ENCODE measurements at regions not wholly inside any gene's neighbourhood (a gene's known extent, or its start where the extent isn't known, plus 50 kb on each side); places are given as distances from the start of the nearest gene placed in this dataset.

DNA sequence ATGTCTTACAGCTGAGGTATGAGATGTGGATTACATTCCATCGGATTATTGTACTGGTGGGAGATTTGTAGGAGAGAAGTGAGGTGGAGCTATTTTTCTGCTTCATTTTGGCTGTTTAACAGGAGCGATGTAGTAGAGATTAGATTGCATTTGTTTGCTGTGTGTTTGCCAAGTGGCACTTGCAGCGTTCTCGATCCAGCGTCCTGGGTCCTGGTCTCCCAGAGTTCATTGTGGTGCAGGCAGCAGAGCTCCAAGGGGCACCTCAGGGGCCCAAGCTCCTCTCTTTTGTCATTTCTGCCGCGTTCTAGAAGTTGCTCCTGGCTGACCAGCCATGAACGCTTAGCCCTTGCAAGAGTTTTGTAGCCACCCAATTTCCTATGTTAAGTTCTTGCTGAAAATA, 210.1 kb upstream of the APCDD1 start:
- TF ChIP-seq EZH2phosphoT487 (IDR thresholded peaks at IDR 0.05; ENCODE audit: low read length) = no peak
- TF ChIP-seq, protein P1, sequence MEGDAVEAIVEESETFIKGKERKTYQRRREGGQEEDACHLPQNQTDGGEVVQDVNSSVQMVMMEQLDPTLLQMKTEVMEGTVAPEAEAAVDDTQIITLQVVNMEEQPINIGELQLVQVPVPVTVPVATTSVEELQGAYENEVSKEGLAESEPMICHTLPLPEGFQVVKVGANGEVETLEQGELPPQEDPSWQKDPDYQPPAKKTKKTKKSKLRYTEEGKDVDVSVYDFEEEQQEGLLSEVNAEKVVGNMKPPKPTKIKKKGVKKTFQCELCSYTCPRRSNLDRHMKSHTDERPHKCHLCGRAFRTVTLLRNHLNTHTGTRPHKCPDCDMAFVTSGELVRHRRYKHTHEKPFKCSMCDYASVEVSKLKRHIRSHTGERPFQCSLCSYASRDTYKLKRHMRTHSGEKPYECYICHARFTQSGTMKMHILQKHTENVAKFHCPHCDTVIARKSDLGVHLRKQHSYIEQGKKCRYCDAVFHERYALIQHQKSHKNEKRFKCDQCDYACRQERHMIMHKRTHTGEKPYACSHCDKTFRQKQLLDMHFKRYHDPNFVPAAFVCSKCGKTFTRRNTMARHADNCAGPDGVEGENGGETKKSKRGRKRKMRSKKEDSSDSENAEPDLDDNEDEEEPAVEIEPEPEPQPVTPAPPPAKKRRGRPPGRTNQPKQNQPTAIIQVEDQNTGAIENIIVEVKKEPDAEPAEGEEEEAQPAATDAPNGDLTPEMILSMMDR (IDR thresholded peaks at IDR 0.05; ENCODE audit: low read length) = no peak
- no peak for TF ChIP-seq EZH2 (optimal IDR thresholded peaks at IDR 0.05; ENCODE audit: low read depth, low read length)
- Histone ChIP-seq H3K36me3 (replicated peaks; ENCODE audit: insufficient read depth, low read length) (no peaks in the 10 kb centered on the region), H3K4me1 (ENCODE audit: low read length) (no peaks in the 10 kb centered on the region), H3K79me2 (ENCODE audit: low read length) (no peaks in the 10 kb centered on the region), H2AFZ (ENCODE audit: low read length) (no peak overlapping the region), H3F3A (ENCODE audit: insufficient read depth, low read length) (no peaks in the 10 kb centered on the region), H3K27ac (ENCODE audit: low read length) (no peak overlapping the region), H4K20me1 (ENCODE audit: insufficient read depth, low read length) (no peaks in the 10 kb centered on the region), H3K9ac (ENCODE audit: low read length) (no peak overlapping the region), H3K4me3 (ENCODE audit: low read length) (no peak overlapping the region), H3K27me3 (replicated peaks; ENCODE audit: insufficient read depth, low read length) (no peaks in the 10 kb centered on the region), H3K9me2 (replicated peaks; ENCODE audit: insufficient read depth, low read length) (no peaks in the 10 kb centered on the region), H3K9me3 (replicated peaks; ENCODE audit: insufficient read depth, low read length) (no peaks in the 10 kb centered on the region), H3K4me2 (ENCODE audit: low read depth, low read length) (no peak overlapping the region)
- DNase-seq = no peak

- TF ChIP-seq, protein P1 (IDR thresholded peaks at IDR 0.05; ENCODE audit: low read length) = no peak
- TF ChIP-seq EZH2 (optimal IDR thresholded peaks at IDR 0.05; ENCODE audit: low read depth, low read length) (no peak), EZH2phosphoT487 (IDR thresholded peaks at IDR 0.05; ENCODE audit: low read length) (no peak)
- H3K9me2 ChIP-seq (replicated peaks; ENCODE audit: insufficient read depth, low read length) = no peaks in the 10 kb centered on the region
- H4K20me1 ChIP-seq (ENCODE audit: insufficient read depth, low read length) = no peaks in the 10 kb centered on the region
- H3F3A ChIP-seq (ENCODE audit: insufficient read depth, low read length) = no peaks in the 10 kb centered on the region
- no peaks in the 10 kb centered on the region for H3K36me3 ChIP-seq (replicated peaks; ENCODE audit: insufficient read depth, low read length)
- no peaks in the 10 kb centered on the region for H3K9me3 ChIP-seq (replicated peaks; ENCODE audit: insufficient read depth, low read length)
- no peak overlapping the region for H3K9ac ChIP-seq (ENCODE audit: low read length)
- no peak overlapping the region for H3K4me3 ChIP-seq (ENCODE audit: low read length)
- no peaks in the 10 kb centered on the region for H3K79me2 ChIP-seq (ENCODE audit: low read length)
- H3K4me2 ChIP-seq (ENCODE audit: low read depth, low read length) = no peak overlapping the region
- no peak overlapping the region for H2AFZ ChIP-seq (ENCODE audit: low read length)
- H3K4me1 ChIP-seq (ENCODE audit: low read length) = no peaks in the 10 kb centered on the region
- no peaks in the 10 kb centered on the region for H3K27me3 ChIP-seq (replicated peaks; ENCODE audit: insufficient read depth, low read length)
- H3K27ac ChIP-seq (ENCODE audit: low read length) = no peak overlapping the region
- no peak for DNase-seq
Observed at GRCh38 chr18:10245031-10245845, 209.2 kb upstream of the APCDD1 start.

- no peaks in the 10 kb centered on the region for H3K9me3 ChIP-seq (replicated peaks; ENCODE audit: insufficient read depth, low read length)
- H2AFZ ChIP-seq (ENCODE audit: low read length) = no peak overlapping the region
- H3F3A ChIP-seq (ENCODE audit: insufficient read depth, low read length) = no peaks in the 10 kb centered on the region
- no peaks in the 10 kb centered on the region for H4K20me1 ChIP-seq (ENCODE audit: insufficient read depth, low read length)
- no peak overlapping the region for H3K4me2 ChIP-seq (ENCODE audit: low read depth, low read length)
- H3K79me2 ChIP-seq (ENCODE audit: low read length) = no peaks in the 10 kb centered on the region
- no peaks in the 10 kb centered on the region for H3K4me1 ChIP-seq (ENCODE audit: low read length)
- no peak for DNase-seq
- H3K36me3 ChIP-seq (replicated peaks; ENCODE audit: insufficient read depth, low read length) = no peaks in the 10 kb centered on the region
- H3K27ac ChIP-seq (ENCODE audit: low read length) = no peak overlapping the region
- no peak overlapping the region for H3K9ac ChIP-seq (ENCODE audit: low read length)
- H3K9me2 ChIP-seq (replicated peaks; ENCODE audit: insufficient read depth, low read length) = no peaks in the 10 kb centered on the region
- no peak overlapping the region for H3K4me3 ChIP-seq (ENCODE audit: low read length)
- no peaks in the 10 kb centered on the region for H3K27me3 ChIP-seq (replicated peaks; ENCODE audit: insufficient read depth, low read length)
- no peak for TF ChIP-seq EZH2 (optimal IDR thresholded peaks at IDR 0.05; ENCODE audit: low read depth, low read length)
- TF ChIP-seq, protein P1 (IDR thresholded peaks at IDR 0.05; ENCODE audit: low read length) = no peak
- TF ChIP-seq EZH2phosphoT487 (IDR thresholded peaks at IDR 0.05; ENCODE audit: low read length) = no peak
Observed at GRCh38 chr18:10245846-10246175, 208.6 kb upstream of the APCDD1 start.

Data from MM.1S (cell line).